ENCODE measurements at regions not wholly inside any gene's neighbourhood (a gene's known extent, or its start where the extent isn't known, plus 50 kb on each side); places are given as distances from the start of the nearest gene placed in this dataset.
A peak's percentile ranks its signal among the peaks of the same experiment; 100 is the strongest.

- ChIA-PET CTCF (no interaction called here), POLR2A (no interaction called here)
- H3K4me1 ChIP-seq (ENCODE audit: control extremely low read depth in 1 of 4, control insufficient read depth in 4 of 4, insufficient read depth in 4 of 4, low read length in 3 of 4) = peaks cover 0 to 13% (median 0%) of the 10 kb centered on the region in 4 experiments
- no peaks in the 10 kb centered on the region for H3K9me3 ChIP-seq (ENCODE audit: control extremely low read depth in 1 of 5, control insufficient read depth in 4 of 5, insufficient read depth in 2 of 5, low read depth in 1 of 5, low read length in 4 of 5)
- no peak overlapping the region for H3K4me3 ChIP-seq (ENCODE audit: control insufficient read depth in 1 of 7, extremely low read depth in 1 of 7, insufficient read depth in 4 of 7, low read depth in 2 of 7, low read length in 6 of 7)
- H3K27ac ChIP-seq (ENCODE audit: insufficient read depth in 1 of 2, low read depth in 1 of 2, low read length in 2 of 2, poor library complexity in 1 of 2, severe bottlenecking in 2 of 2) = no peak overlapping the region
- no peaks in the 10 kb centered on the region for H3K36me3 ChIP-seq (ENCODE audit: control insufficient read depth in 4 of 4, insufficient read depth in 4 of 4, low read length in 3 of 4)
- no peak for DNase-seq
- H3K27me3 ChIP-seq (replicated peaks in 2 of 5; ENCODE audit: control insufficient read depth in 4 of 5, insufficient read depth in 5 of 5, low read length in 4 of 5) = peaks cover 0 to 2% (median 0%) of the 10 kb centered on the region in 5 experiments
- 95% methylated on average over 7 of the region's 8 CpGs for WGBS (ENCODE audit: insufficient coverage)
These were observed 267.2 kb upstream of the MTNR1B start for GRCh38 chr11:92702037-92702804.

- Histone ChIP-seq H3K4me3 (ENCODE audit: control insufficient read depth in 1 of 7, extremely low read depth in 1 of 7, insufficient read depth in 4 of 7, low read depth in 2 of 7, low read length in 6 of 7) (no peak overlapping the region), H3K27ac (ENCODE audit: insufficient read depth in 1 of 2, low read depth in 1 of 2, low read length in 2 of 2, poor library complexity in 1 of 2, severe bottlenecking in 2 of 2) (no peak overlapping the region), H3K27me3 (replicated peaks in 2 of 5; ENCODE audit: control insufficient read depth in 4 of 5, insufficient read depth in 5 of 5, low read length in 4 of 5) (peaks cover 0 to 2% (median 0%) of the 10 kb centered on the region in 5 experiments), H3K4me1 (ENCODE audit: control extremely low read depth in 1 of 4, control insufficient read depth in 4 of 4, insufficient read depth in 4 of 4, low read length in 3 of 4) (peaks cover 0 to 13% (median 0%) of the 10 kb centered on the region in 4 experiments), H3K9me3 (ENCODE audit: control extremely low read depth in 1 of 5, control insufficient read depth in 4 of 5, insufficient read depth in 2 of 5, low read depth in 1 of 5, low read length in 4 of 5) (no peaks in the 10 kb centered on the region), H3K36me3 (ENCODE audit: control insufficient read depth in 4 of 4, insufficient read depth in 4 of 4, low read length in 3 of 4) (no peaks in the 10 kb centered on the region)
- no peak for DNase-seq
- ChIA-PET POLR2A (no interaction called here), CTCF (interaction anchor here (0.8 kb wide), 1 partner anchor 16 kb away, joined by 3 read pairs; no protein-coding TSS in a partner anchor)
These were observed 266.5 kb upstream of the MTNR1B start for GRCh38 chr11:92702805-92703448.

- peaks cover 0 to 2% (median 0%) of the 10 kb centered on the region in 5 experiments for H3K27me3 ChIP-seq (replicated peaks in 2 of 5; ENCODE audit: control insufficient read depth in 4 of 5, insufficient read depth in 5 of 5, low read length in 4 of 5)
- 46% methylated on average over 3 of the region's 3 CpGs for WGBS (ENCODE audit: insufficient coverage)
- no peak overlapping the region for H3K4me3 ChIP-seq (ENCODE audit: control insufficient read depth in 1 of 7, extremely low read depth in 1 of 7, insufficient read depth in 4 of 7, low read depth in 2 of 7, low read length in 6 of 7)
- peak in 1 of 3 donors; percentile 12 for DNase-seq
- no peaks in the 10 kb centered on the region for H3K36me3 ChIP-seq (ENCODE audit: control insufficient read depth in 4 of 4, insufficient read depth in 4 of 4, low read length in 3 of 4)
- ChIA-PET POLR2A (no interaction called here), CTCF (interaction anchor here (0.8 kb wide), 1 partner anchor 15 kb away, joined by 3 read pairs; no protein-coding TSS in a partner anchor)
- peaks cover 0 to 13% (median 0%) of the 10 kb centered on the region in 4 experiments for H3K4me1 ChIP-seq (ENCODE audit: control extremely low read depth in 1 of 4, control insufficient read depth in 4 of 4, insufficient read depth in 4 of 4, low read length in 3 of 4)
- H3K27ac ChIP-seq (ENCODE audit: insufficient read depth in 1 of 2, low read depth in 1 of 2, low read length in 2 of 2, poor library complexity in 1 of 2, severe bottlenecking in 2 of 2) = no peak overlapping the region
- no peaks in the 10 kb centered on the region for H3K9me3 ChIP-seq (ENCODE audit: control extremely low read depth in 1 of 5, control insufficient read depth in 4 of 5, insufficient read depth in 2 of 5, low read depth in 1 of 5, low read length in 4 of 5)
These were observed 266.0 kb upstream of the MTNR1B start for GRCh38 chr11:92703449-92703830.

- ChIA-PET POLR2A (no interaction called here), CTCF (interaction anchor here (1.1 kb wide), 2 partner anchors 9 to 23 kb away, joined by 3 to 4 read pairs; no protein-coding TSS in a partner anchor)
- DNase-seq = no peak
- Histone ChIP-seq H3K4me1 (ENCODE audit: control extremely low read depth in 1 of 4, control insufficient read depth in 4 of 4, insufficient read depth in 4 of 4, low read length in 3 of 4) (peaks cover 0 to 4% (median 0%) of the 10 kb centered on the region in 4 experiments), H3K4me3 (ENCODE audit: control insufficient read depth in 1 of 7, extremely low read depth in 1 of 7, insufficient read depth in 4 of 7, low read depth in 2 of 7, low read length in 6 of 7) (no peak overlapping the region), H3K9me3 (ENCODE audit: control extremely low read depth in 1 of 5, control insufficient read depth in 4 of 5, insufficient read depth in 2 of 5, low read depth in 1 of 5, low read length in 4 of 5) (no peaks in the 10 kb centered on the region), H3K36me3 (ENCODE audit: control insufficient read depth in 4 of 4, insufficient read depth in 4 of 4, low read length in 3 of 4) (no peaks in the 10 kb centered on the region), H3K27me3 (replicated peaks in 2 of 5; ENCODE audit: control insufficient read depth in 4 of 5, insufficient read depth in 5 of 5, low read length in 4 of 5) (no peaks in the 10 kb centered on the region), H3K27ac (ENCODE audit: insufficient read depth in 1 of 2, low read depth in 1 of 2, low read length in 2 of 2, poor library complexity in 1 of 2, severe bottlenecking in 2 of 2) (no peak overlapping the region)
- 97% methylated on average over 2 of the region's 3 CpGs for WGBS (ENCODE audit: insufficient coverage)
These were observed 262.3 kb upstream of the MTNR1B start for GRCh38 chr11:92707173-92707619.

- ChIA-PET POLR2A (no interaction called here), CTCF (interaction anchor here (1.1 kb wide), 2 partner anchors 8 to 23 kb away, joined by 3 to 4 read pairs; no protein-coding TSS in a partner anchor)
- H3K27ac ChIP-seq (ENCODE audit: insufficient read depth in 1 of 2, low read depth in 1 of 2, low read length in 2 of 2, poor library complexity in 1 of 2, severe bottlenecking in 2 of 2) = no peak overlapping the region
- no peaks in the 10 kb centered on the region for H3K27me3 ChIP-seq (replicated peaks in 2 of 5; ENCODE audit: control insufficient read depth in 4 of 5, insufficient read depth in 5 of 5, low read length in 4 of 5)
- no peaks in the 10 kb centered on the region for H3K36me3 ChIP-seq (ENCODE audit: control insufficient read depth in 4 of 4, insufficient read depth in 4 of 4, low read length in 3 of 4)
- no peaks in the 10 kb centered on the region for H3K9me3 ChIP-seq (ENCODE audit: control extremely low read depth in 1 of 5, control insufficient read depth in 4 of 5, insufficient read depth in 2 of 5, low read depth in 1 of 5, low read length in 4 of 5)
- no peak overlapping the region for H3K4me3 ChIP-seq (ENCODE audit: control insufficient read depth in 1 of 7, extremely low read depth in 1 of 7, insufficient read depth in 4 of 7, low read depth in 2 of 7, low read length in 6 of 7)
- peaks cover 0 to 3% (median 0%) of the 10 kb centered on the region in 4 experiments for H3K4me1 ChIP-seq (ENCODE audit: control extremely low read depth in 1 of 4, control insufficient read depth in 4 of 4, insufficient read depth in 4 of 4, low read length in 3 of 4)
- 0% methylated on average over 1 of the region's 1 CpG for WGBS (ENCODE audit: insufficient coverage)
- no peak for DNase-seq
These were observed 261.8 kb upstream of the MTNR1B start for GRCh38 chr11:92707665-92708064.

GRCh38 chr11:92709329-92709728, 260.1 kb upstream of the MTNR1B start:
- CTCF ChIA-PET = no interaction called here

GRCh38 chr11:92711926-92712325, 257.5 kb upstream of the MTNR1B start:
- no peaks in the 10 kb centered on the region for H3K9me3 ChIP-seq (ENCODE audit: control extremely low read depth in 1 of 5, control insufficient read depth in 4 of 5, insufficient read depth in 2 of 5, low read depth in 1 of 5, low read length in 4 of 5)
- H3K36me3 ChIP-seq (ENCODE audit: control insufficient read depth in 4 of 4, insufficient read depth in 4 of 4, low read length in 3 of 4) = no peaks in the 10 kb centered on the region
- POLR2A ChIA-PET = no interaction called here
- H3K4me1 ChIP-seq (ENCODE audit: control extremely low read depth in 1 of 4, control insufficient read depth in 4 of 4, insufficient read depth in 4 of 4, low read length in 3 of 4) = no peaks in the 10 kb centered on the region
- DNase-seq = no peak
- H3K4me3 ChIP-seq (ENCODE audit: control insufficient read depth in 1 of 7, extremely low read depth in 1 of 7, insufficient read depth in 4 of 7, low read depth in 2 of 7, low read length in 6 of 7) = no peak overlapping the region
- no peak overlapping the region for H3K27ac ChIP-seq (ENCODE audit: insufficient read depth in 1 of 2, low read depth in 1 of 2, low read length in 2 of 2, poor library complexity in 1 of 2, severe bottlenecking in 2 of 2)
- CTCF ChIA-PET = interaction anchor here (1.0 kb wide), 1 partner anchor 15 kb away, joined by 3 read pairs; no protein-coding TSS in a partner anchor
- no peaks in the 10 kb centered on the region for H3K27me3 ChIP-seq (replicated peaks in 2 of 5; ENCODE audit: control insufficient read depth in 4 of 5, insufficient read depth in 5 of 5, low read length in 4 of 5)
- 100% methylated on average over 1 of the region's 4 CpGs for WGBS (ENCODE audit: insufficient coverage)

More at GRCh38 chr11:92709329-92709728, 260.1 kb upstream of the MTNR1B start:
- H3K9me3 ChIP-seq (ENCODE audit: control extremely low read depth in 1 of 5, control insufficient read depth in 4 of 5, insufficient read depth in 2 of 5, low read depth in 1 of 5, low read length in 4 of 5) = no peaks in the 10 kb centered on the region
- no peaks in the 10 kb centered on the region for H3K4me1 ChIP-seq (ENCODE audit: control extremely low read depth in 1 of 4, control insufficient read depth in 4 of 4, insufficient read depth in 4 of 4, low read length in 3 of 4)
- no peaks in the 10 kb centered on the region for H3K36me3 ChIP-seq (ENCODE audit: control insufficient read depth in 4 of 4, insufficient read depth in 4 of 4, low read length in 3 of 4)
- 100% methylated on average over 2 of the region's 4 CpGs for WGBS (ENCODE audit: insufficient coverage)
- no peaks in the 10 kb centered on the region for H3K27me3 ChIP-seq (replicated peaks in 2 of 5; ENCODE audit: control insufficient read depth in 4 of 5, insufficient read depth in 5 of 5, low read length in 4 of 5)
- DNase-seq = no peak
- H3K27ac ChIP-seq (ENCODE audit: insufficient read depth in 1 of 2, low read depth in 1 of 2, low read length in 2 of 2, poor library complexity in 1 of 2, severe bottlenecking in 2 of 2) = no peak overlapping the region
- H3K4me3 ChIP-seq (ENCODE audit: control insufficient read depth in 1 of 7, extremely low read depth in 1 of 7, insufficient read depth in 4 of 7, low read depth in 2 of 7, low read length in 6 of 7) = no peak overlapping the region
- POLR2A ChIA-PET = no interaction called here
